ENCODE measurements at regions not wholly inside any gene's neighbourhood (a gene's known extent, or its start where the extent isn't known, plus 50 kb on each side); places are given as distances from the start of the nearest gene placed in this dataset. TPM values are rescaled to one million over a fixed set of nuclear protein-coding genes. Genes with fewer than 3 reads are reported as not detected.

Small RNA genes in the stretch of these regions (small RNA-seq; reads per million reads assigned to genes)
- gene RF00026: not detected
- not detected for gene RNU6-578P
